Muscle layer of colon (tissue), 2 donors: ENCODE measurements at regions not wholly inside any gene's neighbourhood (a gene's known extent, or its start where the extent isn't known, plus 50 kb on each side); places are given as distances from the start of the nearest gene placed in this dataset.
"Not testable (repeated sequence)": the region's sequence is repeated elsewhere in the genome, so short reads cannot be mapped to it uniquely, and the experiment has no call there.

Experiments
- H3K27ac ChIP-seq: one replicate; pipeline ENCODE4 v1.7.0; 2013; ENCODE audit warnings: low read depth, mild to moderate bottlenecking, low read length, moderate library complexity
- H3K27me3 ChIP-seq, 2 donors: one replicate each; pipeline ENCODE4 v1.7.0; 2013; ENCODE audit warnings: low read length in 2 of 2, mild to moderate bottlenecking in 2 of 2; ENCODE audit not compliant: insufficient read depth in 2 of 2, control insufficient read depth in 1 of 2
- H3K36me3 ChIP-seq: one replicate; pipeline ENCODE4 v1.7.0; 2013; ENCODE audit warnings: mild to moderate bottlenecking, low read length; ENCODE audit not compliant: insufficient read depth
- H3K4me1 ChIP-seq: one replicate; pipeline ENCODE4 v1.7.0; 2013; ENCODE audit warnings: mild to moderate bottlenecking, low read length; ENCODE audit not compliant: insufficient read depth
- H3K4me3 ChIP-seq, 2 donors: one replicate each; pipeline ENCODE4 v1.7.0; 2013; ENCODE audit warnings: low read length in 2 of 2, low read depth in 1 of 2, mild to moderate bottlenecking in 1 of 2, moderate library complexity in 1 of 2
- H3K9ac ChIP-seq: one replicate; pipeline ENCODE4 v1.7.0; 2013; ENCODE audit warnings: low read length
- H3K9me3 ChIP-seq: one replicate; pipeline ENCODE4 v1.7.0; 2013; ENCODE audit warnings: mild to moderate bottlenecking, low read length
- donor health status: abdominal sarcoma.
- donor health status: Adenocarcinoma of cecum.

- Histone ChIP-seq H3K27ac (no peak overlapping the region), H3K36me3 (no peaks in the 10 kb centered on the region), H3K9ac (no peak overlapping the region), H3K27me3 (no peaks in the 10 kb centered on the region), H3K9me3 (no peaks in the 10 kb centered on the region), H3K4me3 (no peak overlapping the region), H3K4me1 (no peaks in the 10 kb centered on the region)
Observed at GRCh38 chr3:197365586-197365985, 67.2 kb upstream of the DLG1 start.

- H3K9ac ChIP-seq, result no peak overlapping the region
- H3K27ac ChIP-seq, result no peak overlapping the region
- no peaks in the 10 kb centered on the region for H3K36me3 ChIP-seq
- H3K9me3 ChIP-seq, result no peaks in the 10 kb centered on the region
- H3K4me1 ChIP-seq, result no peaks in the 10 kb centered on the region
- H3K4me3 ChIP-seq, result no peak overlapping the region
- H3K27me3 ChIP-seq, result no peaks in the 10 kb centered on the region
Observed at GRCh38 chr3:197364410-197365071, 66.1 kb upstream of the DLG1 start.

GRCh38 chr3:197363553-197364409, 65.4 kb upstream of the DLG1 start:
- Histone ChIP-seq H3K4me3 (no peak overlapping the region), H3K27me3 (no peaks in the 10 kb centered on the region), H3K36me3 (no peaks in the 10 kb centered on the region), H3K9ac (no peak overlapping the region), H3K27ac (no peak overlapping the region), H3K9me3 (no peaks in the 10 kb centered on the region), H3K4me1 (no peaks in the 10 kb centered on the region)

- no peaks in the 10 kb centered on the region for H3K27me3 ChIP-seq
- no peak overlapping the region for H3K27ac ChIP-seq
- no peaks in the 10 kb centered on the region for H3K9me3 ChIP-seq
- no peaks in the 10 kb centered on the region for H3K36me3 ChIP-seq
- no peak overlapping the region for H3K9ac ChIP-seq
- no peaks in the 10 kb centered on the region for H3K4me1 ChIP-seq
- H3K4me3 ChIP-seq, result no peak overlapping the region
Observed at GRCh38 chr3:197362081-197362480, 63.7 kb upstream of the DLG1 start.

GRCh38 chr3:197360095-197360494, 61.7 kb upstream of the DLG1 start:
- H3K4me1 ChIP-seq, H3K27me3 ChIP-seq, H3K9ac ChIP-seq, H3K27ac ChIP-seq, H3K9me3 ChIP-seq, H3K36me3 ChIP-seq, H3K4me3 ChIP-seq: not testable (repeated sequence)

GRCh38 chr3:197359476-197359875, 61.1 kb upstream of the DLG1 start:
- not testable (repeated sequence) for H3K4me3 ChIP-seq, H3K36me3 ChIP-seq, H3K4me1 ChIP-seq, H3K9ac ChIP-seq, H3K27me3 ChIP-seq, H3K9me3 ChIP-seq, H3K27ac ChIP-seq

- no peaks in the 10 kb centered on the region for H3K27me3 ChIP-seq
- no peak overlapping the region for H3K9ac ChIP-seq
- no peak overlapping the region for H3K4me3 ChIP-seq
- no peaks in the 10 kb centered on the region for H3K36me3 ChIP-seq
- H3K4me1 ChIP-seq, result peaks cover 24% of the 10 kb centered on the region
- no peaks in the 10 kb centered on the region for H3K9me3 ChIP-seq
- no peak overlapping the region for H3K27ac ChIP-seq
Observed at GRCh38 chr3:197356741-197357140, 58.3 kb upstream of the DLG1 start.

- Histone ChIP-seq H3K27ac (no peak overlapping the region), H3K4me1 (peaks cover 24% of the 10 kb centered on the region), H3K36me3 (no peaks in the 10 kb centered on the region), H3K27me3 (no peaks in the 10 kb centered on the region), H3K9ac (no peak overlapping the region), H3K4me3 (no peak overlapping the region), H3K9me3 (no peaks in the 10 kb centered on the region)
Observed at GRCh38 chr3:197356275-197356674, 57.9 kb upstream of the DLG1 start.

- Histone ChIP-seq H3K27me3 (no peaks in the 10 kb centered on the region), H3K27ac (no peak overlapping the region), H3K36me3 (no peaks in the 10 kb centered on the region), H3K9ac (no peak overlapping the region), H3K9me3 (no peaks in the 10 kb centered on the region), H3K4me3 (no peak overlapping the region), H3K4me1 (peaks cover 24% of the 10 kb centered on the region)
Observed at GRCh38 chr3:197355713-197356112, 57.3 kb upstream of the DLG1 start.

GRCh38 chr3:197354568-197355001, 56.2 kb upstream of the DLG1 start:
- Histone ChIP-seq H3K9me3 (no peaks in the 10 kb centered on the region), H3K27ac (no peak overlapping the region), H3K27me3 (no peaks in the 10 kb centered on the region), H3K4me3 (peak overlapping the region in 1 of 2 donors; percentile 12), H3K9ac (no peak overlapping the region), H3K4me1 (peaks cover 24% of the 10 kb centered on the region), H3K36me3 (no peaks in the 10 kb centered on the region)

- H3K36me3 ChIP-seq, result no peaks in the 10 kb centered on the region
- H3K4me1 ChIP-seq, result peaks cover 24% of the 10 kb centered on the region
- H3K27ac ChIP-seq, result no peak overlapping the region
- H3K9ac ChIP-seq, result no peak overlapping the region
- H3K4me3 ChIP-seq, result no peak overlapping the region
- H3K27me3 ChIP-seq, result no peaks in the 10 kb centered on the region
- no peaks in the 10 kb centered on the region for H3K9me3 ChIP-seq
Observed at GRCh38 chr3:197353867-197354567, 55.6 kb upstream of the DLG1 start.
